T-helper 2 cell treated with Interferon-gamma antibody and Interleukin-4, amounts not matched to agents 5 μg/mL and 100 μg/mL, for 36 hours (primary cell): ENCODE measurements at regions not wholly inside any gene's neighbourhood (a gene's known extent, or its start where the extent isn't known, plus 50 kb on each side); places are given as distances from the start of the nearest gene placed in this dataset.

Source experiments
- DNase-seq: peaks from one replicate; pipeline ENCODE4 v3.0.0; 2021; ENCODE audit warnings: low spot score
- H3K27ac Mint-ChIP-seq: one replicate; pipeline ENCODE4 v1.8.0; 2021; ENCODE audit warnings: mild to moderate bottlenecking, mixed read lengths
- H3K27me3 Mint-ChIP-seq: one replicate; pipeline ENCODE4 v1.8.0; 2021; ENCODE audit warnings: low read depth, mixed read lengths
- H3K36me3 Mint-ChIP-seq: one replicate; pipeline ENCODE4 v1.8.0; 2021; ENCODE audit warnings: low read depth, mixed read lengths
- H3K4me1 Mint-ChIP-seq: one replicate; pipeline ENCODE4 v1.8.0; 2021; ENCODE audit warnings: low read depth, mixed read lengths
- H3K4me3 Mint-ChIP-seq: one replicate; pipeline ENCODE4 v1.8.0; 2022; ENCODE audit warnings: mild to moderate bottlenecking, moderate library complexity, mixed read lengths
- H3K9me3 Mint-ChIP-seq: one replicate; pipeline ENCODE4 v1.8.0; 2021; ENCODE audit warnings: mixed read lengths

- no peak overlapping the region for H3K4me3 Mint-ChIP-seq
- no peak overlapping the region for H3K27ac Mint-ChIP-seq
- H3K36me3 Mint-ChIP-seq: no peaks in the 10 kb centered on the region
- peaks cover 8% of the 10 kb centered on the region for H3K4me1 Mint-ChIP-seq
- H3K9me3 Mint-ChIP-seq: no peaks in the 10 kb centered on the region
- H3K27me3 Mint-ChIP-seq: no peaks in the 10 kb centered on the region
- no peak for DNase-seq
These were observed 156.3 kb downstream of the BCOR start for GRCh38 chrX:39941332-39941920.

GRCh38 chrX:39944416-39944815, 153.3 kb downstream of the BCOR start:
- peaks cover 2% of the 10 kb centered on the region for H3K4me1 Mint-ChIP-seq
- H3K27ac Mint-ChIP-seq: no peak overlapping the region
- H3K27me3 Mint-ChIP-seq: no peaks in the 10 kb centered on the region
- no peak overlapping the region for H3K4me3 Mint-ChIP-seq
- H3K36me3 Mint-ChIP-seq: no peaks in the 10 kb centered on the region
- no peaks in the 10 kb centered on the region for H3K9me3 Mint-ChIP-seq
- no peak for DNase-seq

GRCh38 chrX:39945709-39946108, 152.0 kb downstream of the BCOR start:
- no peak for DNase-seq
- no peak overlapping the region for H3K4me3 Mint-ChIP-seq
- no peak overlapping the region for H3K27ac Mint-ChIP-seq
- H3K27me3 Mint-ChIP-seq: no peaks in the 10 kb centered on the region
- peaks cover 2% of the 10 kb centered on the region for H3K4me1 Mint-ChIP-seq
- no peaks in the 10 kb centered on the region for H3K36me3 Mint-ChIP-seq
- H3K9me3 Mint-ChIP-seq: peaks cover 4% of the 10 kb centered on the region

- H3K27me3 Mint-ChIP-seq: no peaks in the 10 kb centered on the region
- peaks cover 2% of the 10 kb centered on the region for H3K4me1 Mint-ChIP-seq
- no peak for DNase-seq
These were observed 150.9 kb downstream of the BCOR start for GRCh38 chrX:39946822-39947221.

GRCh38 chrX:39948582-39948981, 149.2 kb downstream of the BCOR start:
- no peak overlapping the region for H3K4me3 Mint-ChIP-seq
- no peak for DNase-seq

More at GRCh38 chrX:39946822-39947221, 150.9 kb downstream of the BCOR start:
- Mint-ChIP-seq H3K27ac (no peak overlapping the region), H3K4me3 (no peak overlapping the region), H3K9me3 (peaks cover 4% of the 10 kb centered on the region), H3K36me3 (no peaks in the 10 kb centered on the region)

GRCh38 chrX:39950018-39950688, 147.6 kb downstream of the BCOR start:
- peaks cover 4% of the 10 kb centered on the region for H3K4me1 Mint-ChIP-seq

More at GRCh38 chrX:39948582-39948981, 149.2 kb downstream of the BCOR start:
- no peak overlapping the region for H3K27ac Mint-ChIP-seq
- H3K4me1 Mint-ChIP-seq: peaks cover 2% of the 10 kb centered on the region
- no peaks in the 10 kb centered on the region for H3K36me3 Mint-ChIP-seq
- H3K27me3 Mint-ChIP-seq: no peaks in the 10 kb centered on the region
- H3K9me3 Mint-ChIP-seq: peaks cover 4% of the 10 kb centered on the region

GRCh38 chrX:39952989-39953388, 144.8 kb downstream of the BCOR start:
- Mint-ChIP-seq H3K4me3 (no peak overlapping the region), H3K27me3 (no peaks in the 10 kb centered on the region), H3K27ac (no peak overlapping the region), H3K36me3 (no peaks in the 10 kb centered on the region), H3K4me1 (peaks cover 5% of the 10 kb centered on the region), H3K9me3 (peaks cover 4% of the 10 kb centered on the region)
- no peak for DNase-seq

More at GRCh38 chrX:39950018-39950688, 147.6 kb downstream of the BCOR start:
- no peak for DNase-seq
- H3K9me3 Mint-ChIP-seq: peaks cover 4% of the 10 kb centered on the region
- no peaks in the 10 kb centered on the region for H3K36me3 Mint-ChIP-seq
- no peak overlapping the region for H3K4me3 Mint-ChIP-seq
- no peaks in the 10 kb centered on the region for H3K27me3 Mint-ChIP-seq
- no peak overlapping the region for H3K27ac Mint-ChIP-seq

GRCh38 chrX:39953879-39954278, 143.9 kb downstream of the BCOR start:
- Mint-ChIP-seq H3K27me3 (no peaks in the 10 kb centered on the region), H3K36me3 (no peaks in the 10 kb centered on the region), H3K9me3 (peaks cover 4% of the 10 kb centered on the region), H3K27ac (no peak overlapping the region), H3K4me3 (no peak overlapping the region), H3K4me1 (peaks cover 5% of the 10 kb centered on the region)
- no peak for DNase-seq

- peaks cover 5% of the 10 kb centered on the region for H3K4me1 Mint-ChIP-seq
- DNase-seq: no peak
- H3K9me3 Mint-ChIP-seq: peaks cover 4% of the 10 kb centered on the region
- H3K36me3 Mint-ChIP-seq: no peaks in the 10 kb centered on the region
- no peak overlapping the region for H3K4me3 Mint-ChIP-seq
- H3K27me3 Mint-ChIP-seq: no peaks in the 10 kb centered on the region
- no peak overlapping the region for H3K27ac Mint-ChIP-seq
These were observed 142.9 kb downstream of the BCOR start for GRCh38 chrX:39954851-39955250.

GRCh38 chrX:39955625-39956024, 142.1 kb downstream of the BCOR start:
- Mint-ChIP-seq H3K27ac (no peak overlapping the region), H3K36me3 (no peaks in the 10 kb centered on the region), H3K27me3 (no peaks in the 10 kb centered on the region), H3K4me3 (no peak overlapping the region), H3K4me1 (peaks cover 5% of the 10 kb centered on the region), H3K9me3 (peaks cover 1% of the 10 kb centered on the region)
- DNase-seq: no peak

GRCh38 chrX:39956803-39957394, 140.9 kb downstream of the BCOR start:
- DNase-seq: no peak
- no peaks in the 10 kb centered on the region for H3K9me3 Mint-ChIP-seq
- no peaks in the 10 kb centered on the region for H3K27me3 Mint-ChIP-seq
- H3K36me3 Mint-ChIP-seq: no peaks in the 10 kb centered on the region
- no peak overlapping the region for H3K4me3 Mint-ChIP-seq
- H3K4me1 Mint-ChIP-seq: peaks cover 5% of the 10 kb centered on the region
- no peak overlapping the region for H3K27ac Mint-ChIP-seq

GRCh38 chrX:39957816-39958566, 139.8 kb downstream of the BCOR start:
- Mint-ChIP-seq H3K9me3 (no peaks in the 10 kb centered on the region), H3K4me3 (no peak overlapping the region), H3K36me3 (no peaks in the 10 kb centered on the region), H3K27me3 (no peaks in the 10 kb centered on the region), H3K4me1 (peaks cover 5% of the 10 kb centered on the region), H3K27ac (no peak overlapping the region)
- DNase-seq: no peak

GRCh38 chrX:39958850-39959249, 138.9 kb downstream of the BCOR start:
- DNase-seq: no peak
- no peak overlapping the region for H3K27ac Mint-ChIP-seq
- peaks cover 5% of the 10 kb centered on the region for H3K4me1 Mint-ChIP-seq
- H3K27me3 Mint-ChIP-seq: no peaks in the 10 kb centered on the region
- H3K9me3 Mint-ChIP-seq: no peaks in the 10 kb centered on the region
- no peaks in the 10 kb centered on the region for H3K36me3 Mint-ChIP-seq
- H3K4me3 Mint-ChIP-seq: no peak overlapping the region

- Mint-ChIP-seq H3K4me1 (peaks cover 3% of the 10 kb centered on the region), H3K9me3 (no peaks in the 10 kb centered on the region), H3K4me3 (no peak overlapping the region), H3K27ac (no peak overlapping the region), H3K36me3 (no peaks in the 10 kb centered on the region), H3K27me3 (no peaks in the 10 kb centered on the region)
- DNase-seq: no peak
These were observed 137.5 kb downstream of the BCOR start for GRCh38 chrX:39960219-39960618.
